ENCODE measurements at regions not wholly inside any gene's neighbourhood (a gene's known extent, or its start where the extent isn't known, plus 50 kb on each side); places are given as distances from the start of the nearest gene placed in this dataset.

- no peaks in the 10 kb centered on the region for H3K27me3 ChIP-seq (ENCODE audit: control insufficient read depth in 2 of 2, insufficient read depth in 2 of 2, low read length in 2 of 2)
- H3K9me1 ChIP-seq (replicated peaks; ENCODE audit: control insufficient read depth, extremely low read depth, insufficient read depth, low read length) = no peaks in the 10 kb centered on the region
- no peaks in the 10 kb centered on the region for H3K9me3 ChIP-seq (replicated peaks; ENCODE audit: control insufficient read depth, insufficient read depth, low read length)
- dilution Hi-C loops (cut with MboI; ENCODE audit: extremely low pct_ligation_motif_present, low sequenced_read_pairs) (no loop called here), intact Hi-C loops (cut with micrococcal nuclease) (no loop called here)
- no TSS peak for BruUV-seq (replicated peaks)
- H3K36me3 ChIP-seq (ENCODE audit: control insufficient read depth in 2 of 2, extremely low read depth in 1 of 2, insufficient read depth in 2 of 2, low read length in 2 of 2) = no peaks in the 10 kb centered on the region
- H3K9ac ChIP-seq (replicated peaks; ENCODE audit: extremely low read depth, insufficient read depth, low read length) = no peak overlapping the region
- H3K27ac ChIP-seq (ENCODE audit: insufficient read depth, low read depth, low read length) = no peak overlapping the region
- DNase-seq (ENCODE audit: low read depth, low spot score) (no peak), FAIRE-seq (no peak)
- H3K4me2 ChIP-seq (ENCODE audit: insufficient read depth, low read length) = no peak overlapping the region
- H3K79me2 ChIP-seq (ENCODE audit: control insufficient read depth, insufficient read depth, low read length) = no peaks in the 10 kb centered on the region
- ChIA-PET CTCF (no interaction called here), POLR2A (no interaction called here)
- H3K4me1 ChIP-seq (ENCODE audit: control insufficient read depth, extremely low read depth, insufficient read depth, low read length) = no peaks in the 10 kb centered on the region
- TF ChIP-seq JUN (IDR thresholded peaks at IDR 0.05; ENCODE audit: borderline replicate concordance, insufficient read depth, insufficient read length, low read depth) = no peak
- no peak for TF ChIP-seq EZH2 (IDR thresholded peaks at IDR 0.05; ENCODE audit: borderline replicate concordance, low read depth, low read length, severe bottlenecking)
- no peak for TF ChIP-seq CTCF (IDR thresholded peaks at IDR 0.05; ENCODE audit: extremely low read depth in 1 of 2, insufficient read depth in 1 of 2, low read depth in 1 of 2, low read length in 2 of 2)
- TF ChIP-seq POLR2AphosphoS5 (IDR thresholded peaks at IDR 0.05; ENCODE audit: insufficient read depth, low read depth, low read length) = no peak
- no peak for TF ChIP-seq FOS (IDR thresholded peaks at IDR 0.05; ENCODE audit: borderline replicate concordance, insufficient read depth, low read length)
- TF ChIP-seq GATA2 (IDR thresholded peaks at IDR 0.05; ENCODE audit: insufficient read depth, insufficient read length, low read depth, low read length) = no peak
- H3K4me3 ChIP-seq (replicated peaks in 1 of 3; ENCODE audit: insufficient read depth in 1 of 3, low read depth in 1 of 3, low read length in 3 of 3) = no peak overlapping the region
- no peaks in the 10 kb centered on the region for H4K20me1 ChIP-seq (replicated peaks; ENCODE audit: control insufficient read depth, extremely low read depth, insufficient read depth, low read length)
- H2AFZ ChIP-seq (ENCODE audit: low read depth, low read length) = no peak overlapping the region
Observed at GRCh38 chr14:82511399-82511798, 977.7 kb upstream of the SEL1L start.

- Histone ChIP-seq H3K4me1 (ENCODE audit: control insufficient read depth, extremely low read depth, insufficient read depth, low read length) (no peaks in the 10 kb centered on the region), H3K27ac (ENCODE audit: insufficient read depth, low read depth, low read length) (no peak overlapping the region), H3K4me3 (replicated peaks in 1 of 3; ENCODE audit: insufficient read depth in 1 of 3, low read depth in 1 of 3, low read length in 3 of 3) (no peak overlapping the region), H4K20me1 (replicated peaks; ENCODE audit: control insufficient read depth, extremely low read depth, insufficient read depth, low read length) (no peaks in the 10 kb centered on the region), H3K9me1 (replicated peaks; ENCODE audit: control insufficient read depth, extremely low read depth, insufficient read depth, low read length) (no peaks in the 10 kb centered on the region), H3K4me2 (ENCODE audit: insufficient read depth, low read length) (no peak overlapping the region), H3K9ac (replicated peaks; ENCODE audit: extremely low read depth, insufficient read depth, low read length) (no peak overlapping the region), H3K9me3 (replicated peaks; ENCODE audit: control insufficient read depth, insufficient read depth, low read length) (no peaks in the 10 kb centered on the region), H2AFZ (ENCODE audit: low read depth, low read length) (no peak overlapping the region), H3K27me3 (ENCODE audit: control insufficient read depth in 2 of 2, insufficient read depth in 2 of 2, low read length in 2 of 2) (no peaks in the 10 kb centered on the region), H3K79me2 (ENCODE audit: control insufficient read depth, insufficient read depth, low read length) (no peaks in the 10 kb centered on the region), H3K36me3 (ENCODE audit: control insufficient read depth in 2 of 2, extremely low read depth in 1 of 2, insufficient read depth in 2 of 2, low read length in 2 of 2) (no peaks in the 10 kb centered on the region)
- TF ChIP-seq MYC (IDR thresholded peaks at IDR 0.05; ENCODE audit: low read depth, low read length) (no peak), EZH2 (IDR thresholded peaks at IDR 0.05; ENCODE audit: borderline replicate concordance, low read depth, low read length, severe bottlenecking) (no peak), POLR2AphosphoS5 (IDR thresholded peaks at IDR 0.05; ENCODE audit: insufficient read depth, low read depth, low read length) (no peak), POLR2A (IDR thresholded peaks at IDR 0.05; ENCODE audit: low read depth, low read length) (no peak), FOS (IDR thresholded peaks at IDR 0.05; ENCODE audit: borderline replicate concordance, insufficient read depth, low read length) (no peak), JUN (IDR thresholded peaks at IDR 0.05; ENCODE audit: borderline replicate concordance, insufficient read depth, insufficient read length, low read depth) (no peak), CTCF (IDR thresholded peaks at IDR 0.05; ENCODE audit: extremely low read depth in 1 of 2, insufficient read depth in 1 of 2, low read depth in 1 of 2, low read length in 2 of 2) (no peak), MAX (IDR thresholded peaks at IDR 0.05; ENCODE audit: insufficient read depth, insufficient read length) (no peak), GATA2 (IDR thresholded peaks at IDR 0.05; ENCODE audit: insufficient read depth, insufficient read length, low read depth, low read length) (no peak)
- FAIRE-seq = no peak
- intact Hi-C loops (cut with micrococcal nuclease) = no loop called here
- ChIA-PET POLR2A (no interaction called here), CTCF (no interaction called here)
- BruUV-seq (replicated peaks) = no TSS peak
- dilution Hi-C loops (cut with MboI; ENCODE audit: extremely low pct_ligation_motif_present, low sequenced_read_pairs) = no loop called here
- DNase-seq (ENCODE audit: low read depth, low spot score) = no peak
Observed at GRCh38 chr14:82520765-82521164, 987.1 kb upstream of the SEL1L start.
